GM12878 (cell line): ENCODE measurements at regions not wholly inside any gene's neighbourhood (a gene's known extent, or its start where the extent isn't known, plus 50 kb on each side); places are given as distances from the start of the nearest gene placed in this dataset.

Source experiments
- CBFB ChIP-seq: IDR thresholded peaks from 2 replicates; pipeline ENCODE4 v1.6.1; 2016; ENCODE audit warnings: antibody characterized with exemption, low read depth
- CHD2 ChIP-seq: IDR thresholded peaks from 2 replicates; pipeline ENCODE4 v1.6.1; 2011; ENCODE audit warnings: low read depth, low read length, improper control_type of control experiment, borderline replicate concordance
- MLLT1 ChIP-seq: fragments of 450-650 bp; IDR thresholded peaks from 2 replicates; pipeline ENCODE4 v1.6.1; 2016; ENCODE audit warnings: mild to moderate bottlenecking
- POLR2A ChIP-seq: IDR thresholded peaks from 2 replicates; pipeline ENCODE4 v1.6.1; 2011; ENCODE audit warnings: low read depth, mild to moderate bottlenecking, low read length
- POLR2AphosphoS5 ChIP-seq: IDR thresholded peaks from 2 replicates; pipeline ENCODE4 v1.6.1; 2011; ENCODE audit warnings: mild to moderate bottlenecking, low read length, inconsistent platforms
- TF ChIP-seq, protein P1 (sequence below): IDR thresholded peaks from 2 replicates; pipeline ENCODE4 v1.6.1; 2012; ENCODE audit warnings: low read depth, low read length, improper control_type of control experiment
- TF ChIP-seq, protein P2 (sequence below), 3 experiments: IDR thresholded peaks in 2 of 3; conservative IDR thresholded peaks in 1 of 3; 2 replicates each; pipeline ENCODE4 v1.5.1; 2011; ENCODE audit warnings: low read depth in 3 of 3, low read length in 3 of 3, mild to moderate bottlenecking in 3 of 3, control low read depth in 2 of 3, moderate library complexity in 2 of 3, inconsistent platforms in 1 of 3, mixed read lengths in 1 of 3; ENCODE audit not compliant: control insufficient read depth in 2 of 3, insufficient read depth in 1 of 3; ENCODE audit errors: extremely low read depth in 1 of 3
- TF ChIP-seq, protein P3 (sequence below): IDR thresholded peaks from 2 replicates; pipeline ENCODE4 v1.6.1; 2012; ENCODE audit warnings: mild to moderate bottlenecking, low read depth, low read length

DNA sequence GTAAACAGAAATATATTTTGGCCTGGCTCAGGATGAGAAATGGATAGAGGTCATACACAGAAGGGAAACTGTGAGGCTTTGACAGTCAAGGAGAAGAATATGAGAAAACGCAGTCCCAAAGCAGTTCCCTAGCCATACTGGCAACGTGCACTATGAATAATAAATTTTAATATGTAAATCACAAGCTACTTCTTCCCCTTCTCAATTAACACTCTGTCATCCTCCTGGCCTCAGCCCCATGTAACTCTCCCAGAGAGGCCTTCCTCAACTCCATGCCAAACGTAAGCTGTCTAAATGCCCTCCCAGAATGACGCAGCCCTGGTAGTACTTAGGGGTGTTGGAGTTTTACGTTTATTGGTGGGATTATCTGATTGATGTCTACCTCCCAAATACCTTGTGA lies 732.6 kb downstream of the LIG4 start:
- TF ChIP-seq, protein P1, sequence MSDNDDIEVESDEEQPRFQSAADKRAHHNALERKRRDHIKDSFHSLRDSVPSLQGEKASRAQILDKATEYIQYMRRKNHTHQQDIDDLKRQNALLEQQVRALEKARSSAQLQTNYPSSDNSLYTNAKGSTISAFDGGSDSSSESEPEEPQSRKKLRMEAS = no peak
- no peak for TF ChIP-seq POLR2AphosphoS5
- no peak for TF ChIP-seq MLLT1
- TF ChIP-seq, protein P2, sequence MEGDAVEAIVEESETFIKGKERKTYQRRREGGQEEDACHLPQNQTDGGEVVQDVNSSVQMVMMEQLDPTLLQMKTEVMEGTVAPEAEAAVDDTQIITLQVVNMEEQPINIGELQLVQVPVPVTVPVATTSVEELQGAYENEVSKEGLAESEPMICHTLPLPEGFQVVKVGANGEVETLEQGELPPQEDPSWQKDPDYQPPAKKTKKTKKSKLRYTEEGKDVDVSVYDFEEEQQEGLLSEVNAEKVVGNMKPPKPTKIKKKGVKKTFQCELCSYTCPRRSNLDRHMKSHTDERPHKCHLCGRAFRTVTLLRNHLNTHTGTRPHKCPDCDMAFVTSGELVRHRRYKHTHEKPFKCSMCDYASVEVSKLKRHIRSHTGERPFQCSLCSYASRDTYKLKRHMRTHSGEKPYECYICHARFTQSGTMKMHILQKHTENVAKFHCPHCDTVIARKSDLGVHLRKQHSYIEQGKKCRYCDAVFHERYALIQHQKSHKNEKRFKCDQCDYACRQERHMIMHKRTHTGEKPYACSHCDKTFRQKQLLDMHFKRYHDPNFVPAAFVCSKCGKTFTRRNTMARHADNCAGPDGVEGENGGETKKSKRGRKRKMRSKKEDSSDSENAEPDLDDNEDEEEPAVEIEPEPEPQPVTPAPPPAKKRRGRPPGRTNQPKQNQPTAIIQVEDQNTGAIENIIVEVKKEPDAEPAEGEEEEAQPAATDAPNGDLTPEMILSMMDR (IDR thresholded peaks at IDR 0.05 in 2 of 3, conservative IDR thresholded peaks at IDR 0.05 in 1 of 3; ENCODE audit: control insufficient read depth in 2 of 3, extremely low read depth in 1 of 3, insufficient read depth in 1 of 3, low read depth in 3 of 3, low read length in 3 of 3) = no peak
- TF ChIP-seq POLR2A = no peak
- TF ChIP-seq, protein P3, sequence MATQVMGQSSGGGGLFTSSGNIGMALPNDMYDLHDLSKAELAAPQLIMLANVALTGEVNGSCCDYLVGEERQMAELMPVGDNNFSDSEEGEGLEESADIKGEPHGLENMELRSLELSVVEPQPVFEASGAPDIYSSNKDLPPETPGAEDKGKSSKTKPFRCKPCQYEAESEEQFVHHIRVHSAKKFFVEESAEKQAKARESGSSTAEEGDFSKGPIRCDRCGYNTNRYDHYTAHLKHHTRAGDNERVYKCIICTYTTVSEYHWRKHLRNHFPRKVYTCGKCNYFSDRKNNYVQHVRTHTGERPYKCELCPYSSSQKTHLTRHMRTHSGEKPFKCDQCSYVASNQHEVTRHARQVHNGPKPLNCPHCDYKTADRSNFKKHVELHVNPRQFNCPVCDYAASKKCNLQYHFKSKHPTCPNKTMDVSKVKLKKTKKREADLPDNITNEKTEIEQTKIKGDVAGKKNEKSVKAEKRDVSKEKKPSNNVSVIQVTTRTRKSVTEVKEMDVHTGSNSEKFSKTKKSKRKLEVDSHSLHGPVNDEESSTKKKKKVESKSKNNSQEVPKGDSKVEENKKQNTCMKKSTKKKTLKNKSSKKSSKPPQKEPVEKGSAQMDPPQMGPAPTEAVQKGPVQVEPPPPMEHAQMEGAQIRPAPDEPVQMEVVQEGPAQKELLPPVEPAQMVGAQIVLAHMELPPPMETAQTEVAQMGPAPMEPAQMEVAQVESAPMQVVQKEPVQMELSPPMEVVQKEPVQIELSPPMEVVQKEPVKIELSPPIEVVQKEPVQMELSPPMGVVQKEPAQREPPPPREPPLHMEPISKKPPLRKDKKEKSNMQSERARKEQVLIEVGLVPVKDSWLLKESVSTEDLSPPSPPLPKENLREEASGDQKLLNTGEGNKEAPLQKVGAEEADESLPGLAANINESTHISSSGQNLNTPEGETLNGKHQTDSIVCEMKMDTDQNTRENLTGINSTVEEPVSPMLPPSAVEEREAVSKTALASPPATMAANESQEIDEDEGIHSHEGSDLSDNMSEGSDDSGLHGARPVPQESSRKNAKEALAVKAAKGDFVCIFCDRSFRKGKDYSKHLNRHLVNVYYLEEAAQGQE = no peak
- TF ChIP-seq CBFB = no peak
- TF ChIP-seq CHD2 = no peak
